ENCODE measurements at regions not wholly inside any gene's neighbourhood (a gene's known extent, or its start where the extent isn't known, plus 50 kb on each side); places are given as distances from the start of the nearest gene placed in this dataset.

DNA sequence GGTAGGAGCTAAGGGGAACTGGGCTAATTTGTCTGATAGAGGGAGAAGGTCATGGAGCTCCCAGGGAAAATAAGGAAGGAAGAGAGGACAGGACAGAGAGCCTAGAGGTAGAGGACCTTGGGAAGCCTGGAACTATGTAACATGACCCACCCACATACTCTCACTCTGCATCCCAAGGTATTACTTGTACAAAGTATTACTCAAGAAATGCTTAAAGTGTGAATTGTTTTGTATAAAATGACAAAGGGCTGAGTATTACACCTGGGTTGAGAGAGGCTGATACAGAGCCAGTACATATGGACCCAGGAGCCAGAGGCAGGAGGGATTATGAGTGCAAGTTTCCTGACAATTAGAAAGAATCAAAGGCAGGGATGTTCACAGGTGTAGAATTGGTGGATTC is 80.5 kb upstream of the ANKRD55 start:
- H3K36me3 Mint-ChIP-seq (ENCODE audit: low read depth) = no peaks in the 10 kb centered on the region
- H3K27ac Mint-ChIP-seq = no peak overlapping the region
- ATAC-seq (ENCODE audit: low read depth) (no peak), DNase-seq (no peak)
- peaks cover 52% of the 10 kb centered on the region for H3K4me1 Mint-ChIP-seq
- H3K27me3 Mint-ChIP-seq = no peaks in the 10 kb centered on the region
- H3K9me3 Mint-ChIP-seq = no peaks in the 10 kb centered on the region
- ChIA-PET POLR2A (interaction anchor here (1.0 to 1.2 kb wide), 2 partner anchors 275 to 501 kb away, joined by 3 read pairs; no protein-coding TSS in a partner anchor), CTCF (interaction anchor here (1.1 kb wide), 1 partner anchor 43 kb away, joined by 3 read pairs; no protein-coding TSS in a partner anchor)
- H3K4me3 Mint-ChIP-seq = no peak overlapping the region
- TF ChIP-seq, protein P1, sequence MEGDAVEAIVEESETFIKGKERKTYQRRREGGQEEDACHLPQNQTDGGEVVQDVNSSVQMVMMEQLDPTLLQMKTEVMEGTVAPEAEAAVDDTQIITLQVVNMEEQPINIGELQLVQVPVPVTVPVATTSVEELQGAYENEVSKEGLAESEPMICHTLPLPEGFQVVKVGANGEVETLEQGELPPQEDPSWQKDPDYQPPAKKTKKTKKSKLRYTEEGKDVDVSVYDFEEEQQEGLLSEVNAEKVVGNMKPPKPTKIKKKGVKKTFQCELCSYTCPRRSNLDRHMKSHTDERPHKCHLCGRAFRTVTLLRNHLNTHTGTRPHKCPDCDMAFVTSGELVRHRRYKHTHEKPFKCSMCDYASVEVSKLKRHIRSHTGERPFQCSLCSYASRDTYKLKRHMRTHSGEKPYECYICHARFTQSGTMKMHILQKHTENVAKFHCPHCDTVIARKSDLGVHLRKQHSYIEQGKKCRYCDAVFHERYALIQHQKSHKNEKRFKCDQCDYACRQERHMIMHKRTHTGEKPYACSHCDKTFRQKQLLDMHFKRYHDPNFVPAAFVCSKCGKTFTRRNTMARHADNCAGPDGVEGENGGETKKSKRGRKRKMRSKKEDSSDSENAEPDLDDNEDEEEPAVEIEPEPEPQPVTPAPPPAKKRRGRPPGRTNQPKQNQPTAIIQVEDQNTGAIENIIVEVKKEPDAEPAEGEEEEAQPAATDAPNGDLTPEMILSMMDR (IDR thresholded peaks at IDR 0.05) = no peak
- intact Hi-C loops (cut with micrococcal nuclease) = no loop called here

DNA sequence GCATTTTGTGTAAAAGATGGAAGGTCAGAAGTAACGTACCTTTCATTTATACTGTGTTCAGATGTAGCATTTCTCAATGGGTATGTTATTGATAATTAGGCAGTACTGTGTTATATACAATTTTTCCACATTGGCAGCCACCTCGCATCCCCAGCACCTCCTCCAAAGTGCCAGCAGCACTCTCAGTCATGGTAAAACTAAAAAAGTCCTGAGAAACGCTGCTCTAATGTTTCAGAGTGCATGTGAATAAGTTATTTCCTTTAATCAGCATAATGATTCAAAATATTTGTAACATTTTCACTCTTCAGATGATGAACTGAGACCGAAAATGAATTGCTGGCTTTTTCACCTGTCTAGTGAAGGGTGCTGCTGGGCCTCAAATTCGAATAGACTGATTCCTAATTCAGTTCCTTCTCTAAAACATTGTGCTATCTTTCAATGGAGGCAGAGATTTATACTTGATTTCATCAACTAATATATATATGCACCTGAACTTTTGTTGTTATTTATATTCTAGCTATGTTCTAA is 79.9 kb upstream of the ANKRD55 start:
- DNase-seq (no peak), ATAC-seq (ENCODE audit: low read depth) (no peak)
- TF ChIP-seq, protein P1 (IDR thresholded peaks at IDR 0.05) = no peak
- H3K36me3 Mint-ChIP-seq (ENCODE audit: low read depth) = no peaks in the 10 kb centered on the region
- no peak overlapping the region for H3K4me3 Mint-ChIP-seq
- H3K27ac Mint-ChIP-seq = no peak overlapping the region
- ChIA-PET POLR2A (interaction anchor here (1.0 to 1.2 kb wide), 2 partner anchors 275 to 501 kb away, joined by 3 read pairs; no protein-coding TSS in a partner anchor), CTCF (interaction anchor here (1.1 kb wide), 1 partner anchor 42 kb away, joined by 3 read pairs; no protein-coding TSS in a partner anchor)
- intact Hi-C loops (cut with micrococcal nuclease) = no loop called here
- no peaks in the 10 kb centered on the region for H3K9me3 Mint-ChIP-seq
- H3K27me3 Mint-ChIP-seq = no peaks in the 10 kb centered on the region
- peaks cover 46% of the 10 kb centered on the region for H3K4me1 Mint-ChIP-seq

DNA sequence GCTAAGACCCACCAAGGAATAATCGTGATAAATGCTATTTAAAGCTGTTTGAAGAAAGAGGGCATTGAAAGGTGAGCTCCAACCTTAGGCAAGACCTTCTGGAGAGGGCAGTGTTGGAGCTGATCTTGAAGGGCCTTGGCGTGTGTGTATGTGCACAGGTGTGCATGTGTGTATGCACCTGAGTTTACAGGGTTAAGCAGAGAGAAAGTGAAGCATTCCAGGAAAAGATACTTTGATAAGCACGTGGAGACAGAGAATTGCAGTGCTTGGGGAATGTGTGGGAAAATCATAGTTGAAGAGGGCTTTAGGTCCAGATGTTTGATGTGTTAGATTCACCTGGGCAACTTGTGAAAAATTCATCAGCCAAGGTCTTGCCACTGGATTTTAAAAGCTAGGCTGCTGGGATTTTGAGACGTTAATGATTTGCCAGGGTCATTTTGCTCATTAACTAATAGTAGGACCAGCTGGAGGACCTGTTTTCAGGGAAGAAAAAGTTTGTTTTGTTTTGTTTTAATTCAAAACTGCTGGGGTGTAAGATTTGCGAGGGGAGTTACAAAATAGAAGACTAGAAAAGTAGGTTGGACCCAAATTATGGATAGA is 78.3 kb upstream of the ANKRD55 start:
- peaks cover 5% of the 10 kb centered on the region for H3K9me3 Mint-ChIP-seq
- H3K27me3 Mint-ChIP-seq = no peaks in the 10 kb centered on the region
- TF ChIP-seq, protein P1 (IDR thresholded peaks at IDR 0.05) = no peak
- H3K4me1 Mint-ChIP-seq = peaks cover 30% of the 10 kb centered on the region
- no peak overlapping the region for H3K4me3 Mint-ChIP-seq
- ATAC-seq (ENCODE audit: low read depth) = no peak
- no peaks in the 10 kb centered on the region for H3K36me3 Mint-ChIP-seq (ENCODE audit: low read depth)
- ChIA-PET POLR2A (interaction anchor here (0.5 kb wide), 1 partner anchor 529 kb away, joined by 6 read pairs; no protein-coding TSS in a partner anchor), CTCF (interaction anchor here (0.8 kb wide), 1 partner anchor 17 kb away, joined by 3 read pairs; no protein-coding TSS in a partner anchor)
- intact Hi-C loops (cut with micrococcal nuclease) = no loop called here
- no peak for DNase-seq
- H3K27ac Mint-ChIP-seq = no peak overlapping the region

DNA sequence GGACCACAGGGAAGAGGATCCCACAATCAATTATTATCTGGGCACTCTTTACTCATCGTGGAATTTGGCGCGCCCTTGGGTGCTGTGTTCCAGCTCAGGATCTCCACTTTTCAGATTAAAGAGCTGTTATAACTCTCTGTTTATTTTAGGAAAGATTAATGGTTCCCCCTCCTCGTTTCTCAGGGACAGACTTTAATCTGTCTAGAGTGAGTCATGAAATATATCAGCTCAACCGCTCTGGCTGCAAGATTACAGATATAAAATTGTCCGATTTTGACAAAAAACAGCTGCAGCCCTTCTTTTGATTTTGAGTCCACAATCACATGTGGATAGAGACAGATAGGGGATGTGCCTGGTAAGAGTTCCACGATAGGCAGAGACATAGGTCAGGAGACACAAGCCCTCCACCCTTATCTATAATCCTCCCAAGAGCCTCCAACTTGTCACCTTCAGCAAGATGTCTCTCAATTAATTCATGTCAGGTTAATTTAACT is 77.6 kb upstream of the ANKRD55 start:
- no peak for DNase-seq
- H3K9me3 Mint-ChIP-seq = peaks cover 11% of the 10 kb centered on the region
- H3K4me1 Mint-ChIP-seq = peaks cover 27% of the 10 kb centered on the region
- no peaks in the 10 kb centered on the region for H3K27me3 Mint-ChIP-seq
- H3K36me3 Mint-ChIP-seq (ENCODE audit: low read depth) = no peaks in the 10 kb centered on the region
- ChIA-PET POLR2A (no interaction called here), CTCF (interaction anchor here (0.8 kb wide), 1 partner anchor 17 kb away, joined by 3 read pairs; no protein-coding TSS in a partner anchor)
- H3K4me3 Mint-ChIP-seq = no peak overlapping the region
- H3K27ac Mint-ChIP-seq = no peak overlapping the region
- ATAC-seq (ENCODE audit: low read depth) = no peak
- TF ChIP-seq, protein P1 (IDR thresholded peaks at IDR 0.05) = no peak
- intact Hi-C loops (cut with micrococcal nuclease) = no loop called here

DNA sequence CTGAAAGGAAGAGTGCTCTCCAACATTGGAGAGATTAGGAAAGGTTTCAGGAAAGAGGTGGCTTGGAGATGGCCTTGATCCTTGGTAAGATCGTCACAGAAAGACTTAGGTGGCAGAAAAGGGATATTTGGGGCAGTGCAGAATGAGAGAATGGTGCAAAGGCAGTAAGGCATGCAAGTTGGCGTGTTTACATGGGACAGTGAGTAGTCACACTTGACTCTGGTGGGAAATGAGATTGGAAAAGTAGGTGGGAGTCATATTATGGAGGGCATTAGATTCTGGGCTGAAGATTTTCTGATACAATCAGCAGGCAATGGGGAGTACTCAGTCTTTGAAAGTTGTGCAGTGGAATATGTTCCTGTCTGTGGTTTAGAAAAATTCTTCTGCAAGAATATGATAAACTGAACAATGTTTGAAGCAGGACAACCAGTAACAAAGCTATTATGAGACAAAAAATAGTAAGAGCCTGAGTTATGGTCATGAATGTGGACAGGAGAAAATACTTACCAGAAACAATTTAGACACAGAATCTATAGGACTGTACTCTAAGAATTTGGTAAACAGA is 76.2 kb upstream of the ANKRD55 start:
- peaks cover 13% of the 10 kb centered on the region for H3K9me3 Mint-ChIP-seq
- TF ChIP-seq, protein P1 (IDR thresholded peaks at IDR 0.05) = no peak
- intact Hi-C loops (cut with micrococcal nuclease) = no loop called here
- H3K4me3 Mint-ChIP-seq = no peak overlapping the region
- DNase-seq (no peak), ATAC-seq (ENCODE audit: low read depth) (no peak)
- no peaks in the 10 kb centered on the region for H3K36me3 Mint-ChIP-seq (ENCODE audit: low read depth)
- peaks cover 19% of the 10 kb centered on the region for H3K4me1 Mint-ChIP-seq
- no peaks in the 10 kb centered on the region for H3K27me3 Mint-ChIP-seq
- CTCF ChIA-PET = no interaction called here
- POLR2A ChIA-PET = no interaction called here
- no peak overlapping the region for H3K27ac Mint-ChIP-seq

Data from activated B cell treated with CpG ODN at 0.5 μM for 24 hours (primary cell).